Endothelial cell of umbilical vein (primary cell): ENCODE measurements at regions not wholly inside any gene's neighbourhood (a gene's known extent, or its start where the extent isn't known, plus 50 kb on each side); places are given as distances from the start of the nearest gene placed in this dataset.

Experiments used
- BruUV-seq: library from RNA; stranded (reverse); fragments of 400-500 nt; replicated peaks from 2 replicates; lab custom pipeline; 2021; lab: Mats Ljungman, UMichigan
- CTCF ChIA-PET: fragments of 300-600, 350-600 bp; sonication (Branson Sonifier 250); formaldehyde crosslinking; loops from one replicate; lab custom pipeline; 2021; ENCODE audit warnings: antibody characterized with exemption, inconsistent platforms; lab: Charles Lee
- POLR2A ChIA-PET: fragments of 300-600, 350-600 bp; sonication (Branson Sonifier 250); formaldehyde crosslinking; loops from one replicate; lab custom pipeline; 2021; ENCODE audit warnings: antibody characterized with exemption, inconsistent platforms; lab: Charles Lee
- DNase-seq: peaks from one replicate; pipeline ENCODE4 v3.0.0-alpha.2; 2011; ENCODE audit warnings: low read depth, low spot score
- FAIRE-seq: peaks from 2 replicates; lab custom pipeline; 2011; peaks lifted over from hg19 to GRCh38; lab: Jason Lieb, UNC
- H2AFZ ChIP-seq: 2 replicates; pipeline ENCODE4 v1.6.0; 2012; ENCODE audit warnings: low read depth, low read length, control low read depth, inconsistent platforms
- H3K27ac ChIP-seq: 2 replicates; pipeline ENCODE4 v1.5.1; 2011; ENCODE audit warnings: low read depth, mild to moderate bottlenecking, control low read depth, low read length, moderate library complexity; ENCODE audit not compliant: insufficient read depth
- H3K27me3 ChIP-seq, 2 experiments: 2 replicates each; pipeline versions ENCODE4 v1.6.0 to v1.6.1; 2011; ENCODE audit warnings: low read length in 2 of 2, mixed read lengths in 1 of 2; ENCODE audit not compliant: control insufficient read depth in 2 of 2, insufficient read depth in 2 of 2
- H3K36me3 ChIP-seq, 2 experiments: 2 replicates in 1 of 2; 3 replicates in 1 of 2; pipeline ENCODE4 v1.5.1; 2011; ENCODE audit warnings: low read length in 2 of 2, mild to moderate bottlenecking in 1 of 2, moderate library complexity in 1 of 2; ENCODE audit not compliant: control insufficient read depth in 2 of 2, insufficient read depth in 2 of 2; ENCODE audit errors: extremely low read depth in 1 of 2
- H3K4me1 ChIP-seq: 3 replicates; pipeline ENCODE4 v1.5.1; 2011; ENCODE audit warnings: mild to moderate bottlenecking, low read length; ENCODE audit not compliant: control insufficient read depth, insufficient read depth; ENCODE audit errors: extremely low read depth
- H3K4me2 ChIP-seq: 2 replicates; pipeline ENCODE4 v1.6.1; 2011; ENCODE audit warnings: low read length, control low read depth, mixed read lengths; ENCODE audit not compliant: insufficient read depth
- H3K4me3 ChIP-seq, 3 experiments: fragments of 200-600 bp in 1 of 3; sonication (generic), shearing (Covaris generic) in 1 of 3; replicated peaks in 1 of 3; 2 replicates each; pipeline ENCODE4 v1.5.1; 2011 to 2016; ENCODE audit warnings: control low read depth in 3 of 3, low read length in 3 of 3, mild to moderate bottlenecking in 2 of 3, inconsistent platforms in 1 of 3, low read depth in 1 of 3, moderate library complexity in 1 of 3; ENCODE audit not compliant: insufficient read depth in 1 of 3
- H3K79me2 ChIP-seq: 2 replicates; pipeline ENCODE4 v1.6.0; 2012; ENCODE audit warnings: low read length, inconsistent platforms; ENCODE audit not compliant: control insufficient read depth, insufficient read depth
- H3K9ac ChIP-seq: replicated peaks from 2 replicates; pipeline ENCODE3; 2011; ENCODE audit warnings: low read length, control low read depth; ENCODE audit not compliant: insufficient read depth; ENCODE audit errors: extremely low read depth
- H3K9me1 ChIP-seq: replicated peaks from 3 replicates; pipeline ENCODE4 v1.6.0; 2011; ENCODE audit warnings: mild to moderate bottlenecking, low read length; ENCODE audit not compliant: control insufficient read depth, insufficient read depth; ENCODE audit errors: extremely low read depth
- H3K9me3 ChIP-seq: replicated peaks from 2 replicates; pipeline ENCODE4 v1.5.1; 2012; ENCODE audit warnings: low read length, inconsistent platforms; ENCODE audit not compliant: control insufficient read depth, insufficient read depth
- H4K20me1 ChIP-seq: replicated peaks from 2 replicates; pipeline ENCODE3; 2011; ENCODE audit warnings: mild to moderate bottlenecking, low read length; ENCODE audit not compliant: control insufficient read depth, insufficient read depth; ENCODE audit errors: extremely low read depth
- EZH2 ChIP-seq: IDR thresholded peaks from 2 replicates; pipeline ENCODE4 v1.6.1; 2012; ENCODE audit warnings: borderline replicate concordance, low read depth, mild to moderate bottlenecking, moderate library complexity, low read length, inconsistent platforms; ENCODE audit not compliant: severe bottlenecking
- FOS ChIP-seq: IDR thresholded peaks from 2 replicates; pipeline ENCODE4 v1.6.1; 2011; ENCODE audit warnings: mild to moderate bottlenecking, low read length, moderate library complexity, borderline replicate concordance; ENCODE audit not compliant: insufficient read depth
- GATA2 ChIP-seq: IDR thresholded peaks from 2 replicates; pipeline ENCODE4 v1.7.0; 2011; ENCODE audit warnings: low read depth, mild to moderate bottlenecking, moderate library complexity, mixed read lengths, low read length; ENCODE audit not compliant: insufficient read length, insufficient read depth
- MYC ChIP-seq: IDR thresholded peaks from one replicate; pipeline ENCODE4 v1.6.1; 2011; ENCODE audit warnings: mild to moderate bottlenecking, low read depth, low read length
- POLR2A ChIP-seq: IDR thresholded peaks from 2 replicates; pipeline ENCODE4 v1.6.1; 2012; ENCODE audit warnings: low read depth, mild to moderate bottlenecking, control low read depth, low read length
- dilution Hi-C: fragments of 300-500 bp; cut with MboI; formaldehyde crosslinking; loops from one replicate; pipeline ENCODE4 v1.15.0; 2019; ENCODE audit warnings: low sequenced_read_pairs; ENCODE audit not compliant: extremely low pct_ligation_motif_present
- intact Hi-C: fragments of 100-400 bp; cut with micrococcal nuclease; formaldehyde crosslinking; loops from one replicate; pipeline ENCODE4 v1.10.0; 2022
- TF ChIP-seq, protein P1 (sequence below): IDR thresholded peaks from 2 replicates; pipeline ENCODE4 v1.6.1; 2011; ENCODE audit not compliant: insufficient read depth, insufficient read length

DNA sequence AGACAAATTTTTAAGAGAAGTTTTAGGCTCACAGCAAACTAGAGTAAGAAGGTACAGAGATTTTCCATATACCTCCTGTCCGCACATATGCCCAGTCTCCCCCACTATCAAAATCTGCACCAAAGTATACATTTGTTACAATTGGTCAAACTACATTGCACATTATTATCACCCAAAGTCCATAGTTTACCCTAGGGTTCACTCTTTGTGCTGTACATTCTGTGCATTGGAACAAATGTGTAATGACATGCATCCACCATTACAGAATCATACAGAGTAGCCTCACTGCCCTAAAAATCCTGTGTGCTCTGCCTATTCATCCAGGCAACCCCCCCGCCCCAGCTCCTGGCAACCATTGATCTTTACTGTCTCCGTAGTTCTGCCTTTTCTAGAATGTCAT, 61.7 kb upstream of the SPRED2 start:
- TF ChIP-seq EZH2 (no peak), POLR2A (no peak), FOS (no peak), MYC (no peak), GATA2 (no peak)
- FAIRE-seq (no peak), DNase-seq (no peak)
- POLR2A ChIA-PET: no interaction called here
- Histone ChIP-seq H3K27ac (no peak overlapping the region), H4K20me1 (no peaks in the 10 kb centered on the region), H3K27me3 (peaks cover 4 to 7% of the 10 kb centered on the region in 2 experiments), H3K9me1 (no peaks in the 10 kb centered on the region), H3K9ac (no peak overlapping the region), H3K4me1 (peaks cover 5% of the 10 kb centered on the region), H3K36me3 (no peaks in the 10 kb centered on the region), H3K79me2 (no peaks in the 10 kb centered on the region), H2AFZ (no peak overlapping the region), H3K9me3 (no peaks in the 10 kb centered on the region), H3K4me3 (no peak overlapping the region), H3K4me2 (no peak overlapping the region)
- no TSS peak for BruUV-seq
- CTCF ChIA-PET: no interaction called here
- dilution Hi-C loops (no loop called here), intact Hi-C loops (no loop called here)

DNA sequence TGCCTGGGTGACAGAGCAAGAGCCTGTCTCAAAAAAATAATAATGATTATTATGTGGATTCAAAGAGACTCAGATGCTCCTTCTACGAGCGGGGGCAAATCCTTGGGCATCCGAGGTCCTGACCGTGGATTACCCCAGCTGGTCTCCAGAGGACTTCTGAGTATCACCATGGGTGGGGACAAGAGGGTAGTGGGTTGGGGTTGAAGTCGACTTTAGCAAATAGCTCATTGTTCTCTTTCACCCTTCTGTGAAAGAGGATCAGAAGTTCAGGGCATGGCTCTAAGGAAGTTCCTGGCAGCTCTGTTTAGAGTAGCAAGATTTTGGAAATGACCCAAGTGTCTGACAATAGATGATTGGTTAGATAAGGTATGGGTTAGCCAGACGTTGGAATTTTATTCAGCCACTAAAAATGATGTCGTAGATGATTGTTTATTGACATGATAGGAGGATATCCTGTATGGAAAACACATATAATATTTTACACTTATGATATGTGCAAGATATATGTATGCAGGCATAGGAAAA, 59.0 kb upstream of the SPRED2 start:
- ChIA-PET POLR2A (no interaction called here), CTCF (interaction anchor here (1.0 kb wide), 1 partner anchor 226 kb away, joined by 3 read pairs; no protein-coding TSS in a partner anchor)
- Histone ChIP-seq H4K20me1 (no peaks in the 10 kb centered on the region), H2AFZ (no peak overlapping the region), H3K9ac (no peak overlapping the region), H3K27me3 (peaks cover 4% of the 10 kb centered on the region in 2 experiments), H3K27ac (no peak overlapping the region), H3K9me3 (no peaks in the 10 kb centered on the region), H3K9me1 (no peaks in the 10 kb centered on the region), H3K4me1 (peaks cover 5% of the 10 kb centered on the region), H3K4me3 (no peak overlapping the region), H3K4me2 (no peak overlapping the region), H3K36me3 (no peaks in the 10 kb centered on the region), H3K79me2 (no peaks in the 10 kb centered on the region)
- FAIRE-seq (peak; percentile 37), DNase-seq (peak; percentile 24)
- no peak for TF ChIP-seq POLR2A
- TF ChIP-seq, protein P1, sequence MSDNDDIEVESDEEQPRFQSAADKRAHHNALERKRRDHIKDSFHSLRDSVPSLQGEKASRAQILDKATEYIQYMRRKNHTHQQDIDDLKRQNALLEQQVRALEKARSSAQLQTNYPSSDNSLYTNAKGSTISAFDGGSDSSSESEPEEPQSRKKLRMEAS: no peak
- intact Hi-C loops (no loop called here), dilution Hi-C loops (no loop called here)
- BruUV-seq: no TSS peak
